ENCODE measurements at regions not wholly inside any gene's neighbourhood (a gene's known extent, or its start where the extent isn't known, plus 50 kb on each side); places are given as distances from the start of the nearest gene placed in this dataset.

DNA sequence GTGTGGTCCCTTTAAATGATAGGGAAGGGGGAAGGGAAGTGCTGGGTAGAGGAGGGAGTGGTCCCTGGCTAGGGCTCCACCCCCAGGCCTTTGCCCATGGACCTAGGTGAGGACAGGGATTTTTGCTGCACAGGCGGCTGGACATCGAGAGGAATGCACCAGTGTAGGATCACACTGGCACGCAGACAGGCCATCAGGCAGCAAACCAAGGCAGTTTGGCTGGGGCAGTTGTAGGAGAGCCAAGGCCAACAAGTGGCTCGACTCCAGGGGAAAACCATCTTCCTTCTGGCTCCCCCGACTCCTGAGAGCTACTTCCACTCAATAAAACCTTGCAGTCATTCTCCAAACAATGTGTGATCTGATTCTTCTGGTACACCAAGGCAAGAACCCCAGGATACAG lies 402.0 kb upstream of the LRRTM1 start:
- Mint-ChIP-seq H3K27me3 (no peaks in the 10 kb centered on the region), H3K9me3 (peaks cover 8% of the 10 kb centered on the region), H3K27ac (no peak overlapping the region), H3K4me1 (no peaks in the 10 kb centered on the region), H3K4me3 (no peak overlapping the region), H3K36me3 (no peaks in the 10 kb centered on the region)
- no peak for DNase-seq
- CTCF ChIA-PET: no interaction called here

DNA sequence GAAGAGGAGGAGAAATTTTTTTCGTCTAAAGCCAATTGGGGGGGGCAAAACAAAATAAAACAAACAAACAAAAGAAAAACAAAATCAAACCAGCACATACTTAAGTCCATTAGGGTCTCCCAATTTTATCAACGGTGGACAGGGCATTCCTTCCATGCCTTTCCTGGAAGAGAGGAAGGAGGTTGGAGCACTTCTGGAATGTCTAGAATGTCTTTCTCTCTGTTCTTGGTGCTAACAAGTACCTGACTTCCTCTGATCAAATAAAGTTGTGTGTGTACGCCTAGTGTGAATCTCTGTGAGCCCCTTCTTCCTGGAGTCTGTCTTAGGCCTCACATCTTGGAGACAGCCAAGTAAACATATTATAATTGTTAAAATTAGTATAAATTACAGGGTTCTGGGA lies 399.0 kb upstream of the LRRTM1 start:
- Mint-ChIP-seq H3K27ac (no peak overlapping the region), H3K4me1 (no peaks in the 10 kb centered on the region), H3K9me3 (peaks cover 12% of the 10 kb centered on the region), H3K36me3 (no peaks in the 10 kb centered on the region), H3K27me3 (no peaks in the 10 kb centered on the region), H3K4me3 (no peak overlapping the region)
- CTCF ChIA-PET: no interaction called here
- DNase-seq: no peak

DNA sequence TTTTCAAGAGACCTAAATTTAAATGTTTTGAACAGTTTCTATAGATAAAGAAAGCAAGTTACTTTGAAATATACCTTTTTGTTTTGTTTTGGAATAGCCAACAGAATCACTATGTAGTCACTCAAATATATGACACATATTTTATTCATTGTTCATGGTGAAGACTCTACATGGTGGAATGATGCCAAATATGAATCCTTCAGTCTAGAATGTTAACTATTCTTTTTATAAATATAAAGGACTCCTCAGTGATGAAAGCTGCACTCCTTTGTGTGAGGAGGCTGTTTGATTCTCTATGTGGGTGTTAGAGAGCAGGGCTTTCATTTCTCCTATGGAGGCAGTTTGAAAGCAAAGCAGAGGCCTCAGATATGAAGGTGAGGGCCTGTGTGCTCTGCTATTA lies 396.4 kb upstream of the LRRTM1 start:
- H3K36me3 Mint-ChIP-seq: no peaks in the 10 kb centered on the region
- no peak overlapping the region for H3K4me3 Mint-ChIP-seq
- DNase-seq: no peak
- H3K9me3 Mint-ChIP-seq: peaks cover 10% of the 10 kb centered on the region
- no peaks in the 10 kb centered on the region for H3K4me1 Mint-ChIP-seq
- CTCF ChIA-PET: no interaction called here
- no peak overlapping the region for H3K27ac Mint-ChIP-seq
- H3K27me3 Mint-ChIP-seq: no peaks in the 10 kb centered on the region
